ENCODE measurements at regions not wholly inside any gene's neighbourhood (a gene's known extent, or its start where the extent isn't known, plus 50 kb on each side); places are given as distances from the start of the nearest gene placed in this dataset.

GRCh38 chr3:27927882-27928281 is 205.8 kb upstream of the EOMES start:
- no peaks in the 10 kb centered on the region for H3K9me3 ChIP-seq
- no peaks in the 10 kb centered on the region for H3K4me1 ChIP-seq
- TF ChIP-seq POLR2AphosphoS5 (IDR thresholded peaks at IDR 0.05) (no peak), CTCF (IDR thresholded peaks at IDR 0.05) (no peak), POLR2A (IDR thresholded peaks at IDR 0.05) (no peak), EP300 (IDR thresholded peaks at IDR 0.05) (no peak)
- 31 to 58% (median 44%) methylated on average over 1 of the region's 1 CpG for WGBS, 5 donors
- no peak for DNase-seq
- no peaks in the 10 kb centered on the region for H3K27me3 ChIP-seq
- no peak overlapping the region for H3K27ac ChIP-seq
- no peaks in the 10 kb centered on the region for H3K36me3 ChIP-seq
- intact Hi-C loops (cut with DNase I; ENCODE audit: low total_unique reads), result no loop called here
- no peak overlapping the region for H3K4me3 ChIP-seq

GRCh38 chr3:27930052-27930602 is 208.0 kb upstream of the EOMES start:
- intact Hi-C loops (cut with DNase I; ENCODE audit: low total_unique reads), result no loop called here
- no peak overlapping the region for H3K4me3 ChIP-seq
- no peaks in the 10 kb centered on the region for H3K27me3 ChIP-seq
- no peak for DNase-seq
- WGBS, 5 donors, result 38 to 70% (median 51%) methylated on average over 1 of the region's 1 CpG
- no peaks in the 10 kb centered on the region for H3K4me1 ChIP-seq
- no peak for TF ChIP-seq POLR2A (IDR thresholded peaks at IDR 0.05)
- no peak for TF ChIP-seq EP300 (IDR thresholded peaks at IDR 0.05)
- no peak for TF ChIP-seq CTCF (IDR thresholded peaks at IDR 0.05)
- TF ChIP-seq POLR2AphosphoS5 (IDR thresholded peaks at IDR 0.05), result no peak
- no peak overlapping the region for H3K27ac ChIP-seq
- H3K9me3 ChIP-seq, result no peaks in the 10 kb centered on the region
- no peaks in the 10 kb centered on the region for H3K36me3 ChIP-seq

- Histone ChIP-seq H3K4me3 (no peak overlapping the region), H3K4me1 (no peaks in the 10 kb centered on the region), H3K9me3 (no peaks in the 10 kb centered on the region), H3K27ac (no peak overlapping the region), H3K27me3 (no peaks in the 10 kb centered on the region), H3K36me3 (no peaks in the 10 kb centered on the region)
- intact Hi-C loops (cut with DNase I; ENCODE audit: low total_unique reads), result no loop called here
- no peak for TF ChIP-seq EP300 (IDR thresholded peaks at IDR 0.05)
- no peak for TF ChIP-seq POLR2A (IDR thresholded peaks at IDR 0.05)
- no peak for TF ChIP-seq POLR2AphosphoS5 (IDR thresholded peaks at IDR 0.05)
- TF ChIP-seq CTCF (IDR thresholded peaks at IDR 0.05), result no peak
- no peak for DNase-seq
- WGBS, 5 donors, result 83 to 92% (median 90%) methylated on average over 2 of the region's 2 CpGs
These were observed 213.4 kb upstream of the EOMES start for GRCh38 chr3:27935492-27935891.

GRCh38 chr3:27939521-27939920 is 217.4 kb upstream of the EOMES start:
- intact Hi-C loops (cut with DNase I; ENCODE audit: low total_unique reads), result no loop called here
- DNase-seq, result no peak
- no peaks in the 10 kb centered on the region for H3K4me1 ChIP-seq
- no peak overlapping the region for H3K4me3 ChIP-seq
- no peak overlapping the region for H3K27ac ChIP-seq
- H3K36me3 ChIP-seq, result no peaks in the 10 kb centered on the region
- no peak for TF ChIP-seq POLR2AphosphoS5 (IDR thresholded peaks at IDR 0.05)
- TF ChIP-seq EP300 (IDR thresholded peaks at IDR 0.05), result no peak
- no peak for TF ChIP-seq POLR2A (IDR thresholded peaks at IDR 0.05)
- no peak for TF ChIP-seq CTCF (IDR thresholded peaks at IDR 0.05)
- H3K27me3 ChIP-seq, result no peaks in the 10 kb centered on the region
- H3K9me3 ChIP-seq, result no peaks in the 10 kb centered on the region
